K562 (cell line): ENCODE measurements at regions not wholly inside any gene's neighbourhood (a gene's known extent, or its start where the extent isn't known, plus 50 kb on each side); places are given as distances from the start of the nearest gene placed in this dataset.

Source experiments
- ATAC-seq: fragments of 200-7000 bp; cut with Tn5 transposase; 3 replicates; pipeline ENCODE4 v1.9.1; 2020; ENCODE audit warnings: moderate library complexity
- BruUV-seq: library from RNA; stranded (reverse); fragments of 400-500 nt; replicated peaks from 2 replicates; lab custom pipeline; 2021; lab: Mats Ljungman, UMichigan
- CTCF ChIA-PET: fragments of 300-600 bp; formaldehyde crosslinking; extraction: SDS; loops from one replicate; lab custom pipeline; 2021; ENCODE audit warnings: low intra/inter-chr PET ratio; lab: Yijun Ruan, JAX
- POLR2A ChIA-PET: fragments of 300-600, 350-650 bp; sonication (Branson Sonifier 250); formaldehyde crosslinking; extraction: SDS; loops from one replicate; lab custom pipeline; 2021; ENCODE audit warnings: antibody characterized with exemption, inconsistent platforms; lab: Yijun Ruan, JAX
- DNase-seq, 4 experiments: peaks; one replicate each; pipeline versions ENCODE4 v3.0.0 to v3.0.0-alpha.2; 2011 to 2018; ENCODE audit warnings: low spot score in 3 of 4, mixed read lengths in 3 of 4; ENCODE audit errors: extremely low read depth in 1 of 4
- FAIRE-seq: peaks from 2 replicates; lab custom pipeline; 2011; peaks lifted over from hg19 to GRCh38; lab: Jason Lieb, UNC
- H2AFZ ChIP-seq: 2 replicates; pipeline ENCODE4 v1.6.0; 2011; ENCODE audit warnings: low read depth, low read length, control low read depth, inconsistent platforms
- H3K27ac ChIP-seq: fragments of 200-600 bp; 3 replicates; pipeline ENCODE4 v1.8.0; 2011; ENCODE audit warnings: low read depth, mild to moderate bottlenecking, control low read depth, inconsistent platforms, low read length, moderate library complexity, mixed read lengths; ENCODE audit errors: extremely low read depth
- H3K27me3 ChIP-seq, 2 experiments: fragments of 300-600 bp in 1 of 2; 2 replicates in 1 of 2; 3 replicates in 1 of 2; pipeline versions ENCODE4 v1.6.0 to v1.8.0; 2011; ENCODE audit warnings: inconsistent platforms in 2 of 2, low read length in 2 of 2, mild to moderate bottlenecking in 1 of 2, mixed read lengths in 1 of 2, moderate library complexity in 1 of 2; ENCODE audit not compliant: control insufficient read depth in 2 of 2, insufficient read depth in 2 of 2
- H3K36me3 ChIP-seq: fragments of 300-600 bp; 3 replicates; pipeline ENCODE4 v1.8.0; 2011; ENCODE audit warnings: mild to moderate bottlenecking, low read length, inconsistent platforms; ENCODE audit not compliant: control insufficient read depth, insufficient read depth
- H3K4me1 ChIP-seq, 2 experiments: fragments of 200-600 bp in 1 of 2; replicated peaks in 1 of 2; 2 replicates in 1 of 2; 3 replicates in 1 of 2; pipeline versions ENCODE4 v1.5.1 to v1.8.0; 2011; ENCODE audit warnings: inconsistent platforms in 2 of 2, low read length in 2 of 2, mild to moderate bottlenecking in 1 of 2, mixed read lengths in 1 of 2, moderate library complexity in 1 of 2; ENCODE audit not compliant: control insufficient read depth in 2 of 2, insufficient read depth in 2 of 2
- H3K4me2 ChIP-seq: 2 replicates; pipeline ENCODE4 v1.6.1; 2011; ENCODE audit warnings: low read length, control low read depth, inconsistent platforms, mixed read lengths; ENCODE audit not compliant: insufficient read depth
- H3K4me3 ChIP-seq: fragments of 200-600 bp; sonication (generic), shearing (Covaris generic); 2 replicates; pipeline ENCODE4 v1.5.1; 2016; ENCODE audit warnings: control low read depth, inconsistent platforms
- H3K79me2 ChIP-seq: fragments of 200-600 bp; 3 replicates; pipeline ENCODE4 v1.8.0; 2011; ENCODE audit warnings: low read length, inconsistent platforms; ENCODE audit not compliant: control insufficient read depth, insufficient read depth
- H3K9ac ChIP-seq, 2 experiments: 2 replicates each; pipeline versions ENCODE4 v1.6.0 to v1.6.1; 2011; ENCODE audit warnings: low read depth in 2 of 2, low read length in 2 of 2, control low read depth in 1 of 2, inconsistent platforms in 1 of 2, mild to moderate bottlenecking in 1 of 2, mixed read lengths in 1 of 2; ENCODE audit not compliant: insufficient read depth in 1 of 2
- H3K9me1 ChIP-seq: one replicate; pipeline ENCODE4 v1.6.0; 2011; ENCODE audit warnings: inconsistent platforms, mild to moderate bottlenecking, low read length, moderate library complexity; ENCODE audit not compliant: control insufficient read depth, insufficient read depth
- H3K9me3 ChIP-seq: replicated peaks from 2 replicates; pipeline ENCODE4 v1.5.1; 2011; ENCODE audit warnings: low read depth, low read length, inconsistent platforms; ENCODE audit not compliant: control insufficient read depth, insufficient read depth
- H4K20me1 ChIP-seq: replicated peaks from 2 replicates; pipeline ENCODE4 v1.6.1; 2011; ENCODE audit warnings: low read length, inconsistent platforms, mixed read lengths; ENCODE audit not compliant: control insufficient read depth, insufficient read depth
- HINFP ChIP-seq: fragments of 450-650 bp; conservative IDR thresholded peaks from 2 replicates; pipeline ENCODE4 v1.6.1; 2016; ENCODE audit warnings: missing genetic modification characterization, low read depth, mild to moderate bottlenecking, control low read depth, missing compliant biosample characterization
- HIVEP1 ChIP-seq: fragments of 250-450 bp; sonication (Bioruptor Pico); IDR thresholded peaks from 2 replicates; pipeline ENCODE4 v1.4.0; 2020; ENCODE audit warnings: mild to moderate bottlenecking
- MEIS2 ChIP-seq: fragments of 450-650 bp; IDR thresholded peaks from 2 replicates; pipeline ENCODE4 v1.6.1; 2014; ENCODE audit warnings: mild to moderate bottlenecking; ENCODE audit not compliant: partially characterized antibody
- MTA1 ChIP-seq: fragments of 450-650 bp; IDR thresholded peaks from 2 replicates; pipeline ENCODE4 v1.6.1; 2017; ENCODE audit warnings: borderline replicate concordance
- SRSF7 ChIP-seq: fragments of 200-400 bp; formaldehyde crosslinking; optimal IDR thresholded peaks from 2 replicates; pipeline ENCODE3; 2017; ENCODE audit warnings: mild to moderate bottlenecking, low read depth, low read length
- THAP12 ChIP-seq: fragments of 250-450 bp; sonication (Bioruptor Pico); IDR thresholded peaks from 2 replicates; pipeline ENCODE4 v1.9.0; 2021; ENCODE audit warnings: mild to moderate bottlenecking, inconsistent platforms
- ZFX ChIP-seq: sonication (generic); formaldehyde crosslinking; IDR thresholded peaks from 2 replicates; pipeline ENCODE4 v1.8.0; 2022; ENCODE audit warnings: mild to moderate bottlenecking, missing genetic modification reagents, moderate library complexity
- ZNF324 ChIP-seq: fragments of 250-450 bp; sonication (Bioruptor Pico); IDR thresholded peaks from 2 replicates; pipeline ENCODE4 v1.4.0; 2020; ENCODE audit warnings: mild to moderate bottlenecking
- ZNF436 ChIP-seq: fragments of 250-450, 450-650 bp; sonication (Bioruptor Pico); formaldehyde crosslinking; IDR thresholded peaks from 2 replicates; pipeline ENCODE4 v1.7.0; 2020; ENCODE audit warnings: mild to moderate bottlenecking
- ZNF57 ChIP-seq: fragments of 450-650 bp; formaldehyde crosslinking; IDR thresholded peaks from 2 replicates; pipeline ENCODE4 v1.4.0; 2020; ENCODE audit warnings: mild to moderate bottlenecking, moderate library complexity
- ZNF740 ChIP-seq, 3 experiments: fragments of 200-800 bp in 1 of 3; sonication (Bioruptor generic) in 1 of 3; sonication (generic) in 1 of 3; formaldehyde crosslinking in 1 of 3; IDR thresholded peaks; 2 replicates each; pipeline versions ENCODE4 v1.6.1 to v1.8.0; 2016 to 2022; ENCODE audit warnings: mild to moderate bottlenecking in 2 of 3, missing compliant biosample characterization in 2 of 3, missing genetic modification characterization in 2 of 3, missing genetic modification reagents in 1 of 3
- WGBS: fragments of 100-300 bp; shearing (Covaris generic); methylation state at CpG from one replicate; pipeline ENCODE4 v1.1.6; 2016; ENCODE audit warnings: low coverage, mixed read lengths; ENCODE audit not compliant: insufficient coverage; ENCODE audit errors: missing lambda C conversion rate; 5-methylcytosine and 5-hydroxymethylcytosine counted together
- in situ Hi-C: fragments of 300-500 bp; cut with MboI; formaldehyde crosslinking; loops from 4 replicates; pipeline ENCODE4 v1.15.0; 2018; ENCODE audit warnings: inconsistent platforms, mixed read lengths
- intact Hi-C: fragments of 100-400 bp; cut with micrococcal nuclease; formaldehyde crosslinking; loops from 2 replicates; pipeline ENCODE4 v1.14.2; 2022

- TF ChIP-seq ZNF740 (CRISPR knock-in tag; IDR thresholded peaks at IDR 0.05): no peak
- no peak for TF ChIP-seq ZNF740 (tag; IDR thresholded peaks at IDR 0.05)
- no peak for TF ChIP-seq MEIS2
- TF ChIP-seq ZNF436 (CRISPR knock-in tag): no peak
- no peak for TF ChIP-seq THAP12 (CRISPR knock-in tag)
- TF ChIP-seq HINFP (tag): no peak
- no peak for TF ChIP-seq HIVEP1 (CRISPR knock-in tag)
- TF ChIP-seq ZNF57 (CRISPR knock-in tag): no peak
- TF ChIP-seq ZNF324: no peak
- no peak for TF ChIP-seq MTA1
- TF ChIP-seq ZFX (CRISPR knock-in tag): no peak
- no peak for TF ChIP-seq SRSF7
- TF ChIP-seq, all 486 proteins: peak for 0
- H3K4me3 ChIP-seq: no peak overlapping the region
- WGBS: 6% methylated on average over 12 of the region's 12 CpGs
- peak overlapping the region in 1 of 2 experiments; percentile 26; a peak in 1 of 4 replicates for H3K9ac ChIP-seq
- H4K20me1 ChIP-seq: peaks cover 8% of the 10 kb centered on the region; the same call in 1 of the 2 replicates
- peaks cover 15 to 50% of the 10 kb centered on the region in 2 experiments; a peak in 4 of 5 replicates for H3K27me3 ChIP-seq
- intact Hi-C loops (no loop called here), in situ Hi-C loops (no loop called here)
- H3K4me2 ChIP-seq: no peak overlapping the region
- H3K4me1 ChIP-seq: peaks cover 0 to 4% of the 10 kb centered on the region in 2 experiments; a peak in 1 of 5 replicates
- ChIA-PET POLR2A (interaction anchor here (0.8 kb wide), 1 partner anchor 562 kb away, joined by 3 read pairs; no protein-coding TSS in a partner anchor), CTCF (no interaction called here)
- no peak for FAIRE-seq
- no peaks in the 10 kb centered on the region for H3K9me1 ChIP-seq
- H3K27ac ChIP-seq: no peak overlapping the region
- no TSS peak for BruUV-seq
- no peak for DNase-seq
- ATAC-seq: no peak
- no peaks in the 10 kb centered on the region for H3K36me3 ChIP-seq
- no peaks in the 10 kb centered on the region for H3K79me2 ChIP-seq
- no peak overlapping the region for H2AFZ ChIP-seq
- H3K9me3 ChIP-seq: no peaks in the 10 kb centered on the region
Observed at GRCh38 chr5:171617266-171617665, 168.4 kb upstream of the SMIM23 start.
